Stomach (tissue), 4 donors: ENCODE measurements at regions not wholly inside any gene's neighbourhood (a gene's known extent, or its start where the extent isn't known, plus 50 kb on each side); places are given as distances from the start of the nearest gene placed in this dataset.

Experiments
- CTCF ChIP-seq, 7 experiments: fragments of 450-650 bp in 4 of 7; fragments of 200-600 bp in 3 of 7; sonication (generic) in 3 of 7; IDR thresholded peaks; one replicate each; pipeline ENCODE4 v1.5.1; 2016 to 2019; ENCODE audit warnings: antibody characterized with exemption in 7 of 7, control low read depth in 2 of 7, mild to moderate bottlenecking in 1 of 7
- EP300 ChIP-seq: sonication (generic); formaldehyde crosslinking; IDR thresholded peaks from one replicate; pipeline ENCODE4 v1.6.1; 2017; ENCODE audit warnings: antibody characterized with exemption
- POLR2A ChIP-seq, 4 donors: fragments of 450-650 bp; IDR thresholded peaks; one replicate each; pipeline ENCODE4 v1.6.1; 2016; ENCODE audit warnings: antibody characterized with exemption in 4 of 4, control low read depth in 2 of 4, mild to moderate bottlenecking in 1 of 4, moderate library complexity in 1 of 4
- POLR2AphosphoS5 ChIP-seq, 3 donors: sonication (generic); formaldehyde crosslinking; IDR thresholded peaks; one replicate each; pipeline ENCODE4 v1.6.1; 2016; ENCODE audit warnings: antibody characterized with exemption in 3 of 3

GRCh38 chr3:158958873-158959272, 157.0 kb downstream of the MFSD1 start:
- TF ChIP-seq CTCF (IDR thresholded peaks at IDR 0.05) (no peak), POLR2AphosphoS5 (IDR thresholded peaks at IDR 0.05) (no peak), EP300 (no peak), POLR2A (IDR thresholded peaks at IDR 0.05) (no peak)
